Astrocyte of the spinal cord (primary cell): ENCODE measurements at regions not wholly inside any gene's neighbourhood (a gene's known extent, or its start where the extent isn't known, plus 50 kb on each side); places are given as distances from the start of the nearest gene placed in this dataset.
A peak's percentile ranks its signal among the peaks of the same experiment; 100 is the strongest.

Source experiments
- DNase-seq: peaks from one replicate; pipeline ENCODE4 v3.0.0; 2011; ENCODE audit warnings: low read depth, low spot score
- H3K4me3 ChIP-seq: 2 replicates; pipeline ENCODE4 v1.5.1; 2011; ENCODE audit warnings: low read depth, mild to moderate bottlenecking, low read length, moderate library complexity
- CTCF ChIP-seq: IDR thresholded peaks from 2 replicates; pipeline ENCODE4 v1.5.1; 2012; ENCODE audit warnings: low read depth, mild to moderate bottlenecking, low read length, inconsistent platforms
- in situ Hi-C: cut with HindIII; loops from 2 replicates; pipeline ENCODE4 v1.10.0; 2017; ENCODE audit warnings: low sequenced_read_pairs

- in situ Hi-C loops, result no loop called here
Observed at GRCh38 chr16:49969091-49970030, 55.7 kb upstream of the CNEP1R1 start.

GRCh38 chr16:49970797-49971431, 54.1 kb upstream of the CNEP1R1 start:
- DNase-seq, result no peak
- in situ Hi-C loops, result no loop called here
- H3K4me3 ChIP-seq, result no peak overlapping the region
- no peak for TF ChIP-seq CTCF

More at GRCh38 chr16:49969091-49970030, 55.7 kb upstream of the CNEP1R1 start:
- peak; percentile 19 for DNase-seq
- H3K4me3 ChIP-seq, result no peak overlapping the region
- no peak for TF ChIP-seq CTCF

- no peak for TF ChIP-seq CTCF
- H3K4me3 ChIP-seq, result no peak overlapping the region
- in situ Hi-C loops, result no loop called here
- no peak for DNase-seq
Observed at GRCh38 chr16:49972280-49972679, 52.7 kb upstream of the CNEP1R1 start.

GRCh38 chr16:49972961-49973360, 52.1 kb upstream of the CNEP1R1 start:
- DNase-seq, result no peak
- H3K4me3 ChIP-seq, result no peak overlapping the region
- in situ Hi-C loops, result no loop called here
- no peak for TF ChIP-seq CTCF
